ENCODE measurements at regions not wholly inside any gene's neighbourhood (a gene's known extent, or its start where the extent isn't known, plus 50 kb on each side); places are given as distances from the start of the nearest gene placed in this dataset.

DNA sequence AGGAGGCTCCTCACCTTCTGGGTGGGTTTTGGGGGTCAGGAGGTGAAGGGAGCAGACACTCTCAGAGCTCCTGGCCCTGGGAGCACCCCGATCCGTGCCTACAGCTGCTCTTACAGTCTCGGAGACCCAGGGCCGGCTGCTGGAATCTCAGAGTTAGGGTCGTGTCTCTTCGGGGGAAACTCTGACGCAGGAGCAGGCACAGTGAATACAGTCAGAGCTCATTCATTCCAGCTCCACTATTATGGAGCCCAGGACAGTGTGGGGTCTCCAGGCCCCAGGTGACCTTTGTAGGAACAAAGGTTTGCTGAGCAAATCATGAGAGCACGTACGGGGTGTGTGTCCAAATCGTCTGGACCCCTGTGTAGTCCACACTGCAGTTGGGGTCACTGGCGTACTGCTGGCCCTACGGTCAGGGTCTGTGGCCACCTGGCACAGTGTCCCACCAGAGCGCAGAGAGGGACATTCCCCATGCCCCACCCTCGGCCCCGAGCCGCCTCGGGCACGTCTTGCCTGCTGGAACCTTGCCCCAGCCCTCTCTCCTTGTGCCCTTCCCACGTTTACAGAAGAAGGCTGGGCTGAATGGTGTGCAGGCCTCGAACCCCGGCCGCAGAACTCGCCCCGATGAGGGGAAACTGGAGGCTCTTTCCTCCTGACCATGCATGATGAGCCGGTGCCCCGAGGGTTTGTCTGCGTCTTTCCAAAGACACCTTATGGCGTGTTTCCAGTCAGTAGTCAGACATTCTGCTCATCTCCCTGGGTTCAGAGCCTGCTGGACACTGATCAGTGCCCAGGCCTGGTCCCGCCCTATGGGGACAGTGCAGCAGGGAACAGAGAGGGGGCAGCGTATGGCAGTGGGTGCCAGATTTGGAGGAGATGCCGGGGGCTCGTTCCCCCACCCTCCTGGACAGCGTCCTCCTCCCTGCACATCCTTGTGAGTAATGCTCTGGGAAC lies 1166.6 kb downstream of the BRD1 start:
- TF ChIP-seq CTCF (IDR thresholded peaks at IDR 0.05; ENCODE audit: extremely low read depth, missing control alignments) = no peak
- no peak for DNase-seq (ENCODE audit: low spot score)

DNA sequence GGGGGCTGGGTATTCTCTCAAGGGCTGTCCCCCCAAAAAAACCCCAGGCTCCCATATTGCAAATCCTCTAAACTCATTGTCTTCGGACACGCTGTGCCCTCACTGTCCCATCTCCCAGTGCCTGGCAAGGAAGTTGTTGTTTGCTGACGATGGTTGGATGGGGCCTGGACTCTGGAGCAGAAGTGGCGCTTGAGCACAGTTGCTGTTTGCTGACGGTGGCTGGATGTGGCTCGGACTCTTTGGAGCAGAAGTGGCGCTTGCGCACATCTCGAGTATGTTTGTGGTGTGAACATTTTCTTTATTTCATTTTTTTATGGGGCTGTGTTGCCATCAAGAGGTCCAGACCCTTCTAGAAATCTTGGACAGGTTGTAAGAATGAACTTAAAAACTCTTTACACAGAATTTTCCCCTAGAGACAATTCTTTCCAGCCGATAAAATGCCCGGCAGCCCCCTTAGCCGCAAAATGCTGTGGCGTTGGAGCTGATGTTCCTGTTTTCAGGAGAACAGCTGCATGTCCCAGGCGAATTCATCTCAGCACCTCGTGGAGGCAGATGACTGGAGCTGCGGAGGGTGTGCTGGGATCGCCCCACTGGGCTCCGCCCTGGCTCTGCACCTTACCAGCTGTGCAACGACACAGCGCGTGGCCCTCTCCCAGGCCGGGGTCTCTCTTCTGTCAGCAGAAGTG lies 1167.4 kb downstream of the BRD1 start:
- DNase-seq (ENCODE audit: low spot score) = no peak
- no peak for TF ChIP-seq CTCF (IDR thresholded peaks at IDR 0.05; ENCODE audit: extremely low read depth, missing control alignments)

DNA sequence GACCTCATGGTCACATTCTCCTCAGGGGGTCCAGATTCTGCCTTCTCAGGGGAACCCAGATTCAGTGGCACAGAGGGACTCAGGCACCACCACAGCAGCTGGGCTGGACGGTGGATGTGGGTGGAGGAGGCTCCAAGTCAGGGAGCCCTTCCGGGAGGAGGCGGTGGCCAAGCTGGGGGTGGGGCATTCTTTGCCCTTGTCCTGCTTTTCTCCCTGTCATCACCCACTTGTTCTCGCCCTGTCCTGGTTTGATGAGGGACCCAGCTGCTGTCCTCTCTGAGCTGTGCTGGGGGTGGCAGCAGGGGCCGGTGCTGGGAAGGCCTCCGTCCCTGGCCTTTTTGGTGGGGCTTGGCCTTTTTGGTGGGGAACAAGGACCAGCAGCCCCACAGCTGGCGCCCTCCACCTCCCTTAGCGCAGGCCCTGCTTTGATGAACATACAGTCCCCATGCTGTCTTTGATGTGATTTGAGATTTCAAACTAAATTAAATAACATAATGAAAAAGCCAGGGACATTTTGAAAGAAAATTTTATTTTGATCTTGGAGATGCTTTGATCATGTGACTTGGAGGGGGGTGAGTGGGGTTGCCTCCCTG lies 1168.2 kb downstream of the BRD1 start:
- DNase-seq (ENCODE audit: low spot score) = no peak
- TF ChIP-seq CTCF (IDR thresholded peaks at IDR 0.05; ENCODE audit: extremely low read depth, missing control alignments) = no peak

GRCh38 chr22:48658871-48659270 lies 1168.8 kb downstream of the BRD1 start:
- TF ChIP-seq CTCF (IDR thresholded peaks at IDR 0.05; ENCODE audit: extremely low read depth, missing control alignments) = no peak
- DNase-seq (ENCODE audit: low spot score) = no peak

- DNase-seq (ENCODE audit: low spot score) = no peak
- TF ChIP-seq CTCF (IDR thresholded peaks at IDR 0.05; ENCODE audit: extremely low read depth, missing control alignments) = no peak
Observed at GRCh38 chr22:48658246-48658645, 1169.4 kb downstream of the BRD1 start.

GRCh38 chr22:48654492-48654891 lies 1173.2 kb downstream of the BRD1 start:
- DNase-seq (ENCODE audit: low spot score) = no peak
- no peak for TF ChIP-seq CTCF (IDR thresholded peaks at IDR 0.05; ENCODE audit: extremely low read depth, missing control alignments)

- no peak for TF ChIP-seq CTCF (IDR thresholded peaks at IDR 0.05; ENCODE audit: extremely low read depth, missing control alignments)
- DNase-seq (ENCODE audit: low spot score) = no peak
Observed at GRCh38 chr22:48653929-48654328, 1173.7 kb downstream of the BRD1 start.

All from GM20000 (cell line).